Transverse colon (tissue), 4 donors: ENCODE measurements at regions not wholly inside any gene's neighbourhood (a gene's known extent, or its start where the extent isn't known, plus 50 kb on each side); places are given as distances from the start of the nearest gene placed in this dataset.

Source experiments
- POLR2AphosphoS5 ChIP-seq, 3 donors: sonication (generic); formaldehyde crosslinking; IDR thresholded peaks; one replicate each; pipeline ENCODE4 v1.6.1; 2016; ENCODE audit warnings: antibody characterized with exemption in 3 of 3
- TF ChIP-seq, protein P1 (sequence below), 5 experiments: fragments of 200-600 bp in 3 of 5; fragments of 450-650 bp in 2 of 5; sonication (generic) in 3 of 5; IDR thresholded peaks; 1 replicate in 2 of 5; 2 replicates in 3 of 5; pipeline ENCODE4 v1.5.1; 2016 to 2017; ENCODE audit warnings: antibody characterized with exemption in 5 of 5, inconsistent platforms in 3 of 5, mild to moderate bottlenecking in 2 of 5, moderate library complexity in 1 of 5

DNA sequence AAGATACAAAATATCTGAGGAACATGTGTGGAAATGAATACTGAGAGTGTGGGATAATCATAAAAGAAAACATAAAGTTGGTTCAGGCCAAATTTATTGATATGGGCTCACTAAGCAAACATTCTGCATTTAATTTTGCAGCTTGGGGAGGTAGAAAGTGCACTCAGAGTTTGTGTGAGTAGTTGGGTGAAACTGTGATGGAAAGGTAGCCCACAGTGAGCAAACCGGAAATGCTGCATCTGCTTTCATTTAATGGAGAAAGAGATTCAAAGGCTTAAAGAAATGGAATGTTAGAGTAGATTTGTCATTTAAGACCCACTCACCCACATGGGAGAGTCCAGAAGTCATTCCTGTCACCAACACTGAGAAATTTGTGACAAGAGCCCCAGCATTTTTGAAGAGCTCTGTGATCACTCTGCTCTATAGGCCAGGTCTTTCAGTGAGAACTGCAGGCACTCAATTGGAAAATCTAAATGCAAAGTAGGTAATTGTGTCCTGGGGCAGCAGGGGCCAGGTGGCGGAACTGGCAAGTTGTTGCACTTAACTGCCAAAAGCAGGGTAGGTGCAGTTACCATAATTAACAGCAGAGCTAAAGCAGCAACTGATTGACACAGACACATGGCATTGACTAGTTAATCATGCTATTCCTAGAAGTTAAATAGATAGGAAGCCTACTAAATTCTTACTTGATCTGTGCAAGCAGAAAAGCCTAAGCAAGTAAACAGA is 1228.3 kb upstream of the PCDH20 start:
- TF ChIP-seq, protein P1, sequence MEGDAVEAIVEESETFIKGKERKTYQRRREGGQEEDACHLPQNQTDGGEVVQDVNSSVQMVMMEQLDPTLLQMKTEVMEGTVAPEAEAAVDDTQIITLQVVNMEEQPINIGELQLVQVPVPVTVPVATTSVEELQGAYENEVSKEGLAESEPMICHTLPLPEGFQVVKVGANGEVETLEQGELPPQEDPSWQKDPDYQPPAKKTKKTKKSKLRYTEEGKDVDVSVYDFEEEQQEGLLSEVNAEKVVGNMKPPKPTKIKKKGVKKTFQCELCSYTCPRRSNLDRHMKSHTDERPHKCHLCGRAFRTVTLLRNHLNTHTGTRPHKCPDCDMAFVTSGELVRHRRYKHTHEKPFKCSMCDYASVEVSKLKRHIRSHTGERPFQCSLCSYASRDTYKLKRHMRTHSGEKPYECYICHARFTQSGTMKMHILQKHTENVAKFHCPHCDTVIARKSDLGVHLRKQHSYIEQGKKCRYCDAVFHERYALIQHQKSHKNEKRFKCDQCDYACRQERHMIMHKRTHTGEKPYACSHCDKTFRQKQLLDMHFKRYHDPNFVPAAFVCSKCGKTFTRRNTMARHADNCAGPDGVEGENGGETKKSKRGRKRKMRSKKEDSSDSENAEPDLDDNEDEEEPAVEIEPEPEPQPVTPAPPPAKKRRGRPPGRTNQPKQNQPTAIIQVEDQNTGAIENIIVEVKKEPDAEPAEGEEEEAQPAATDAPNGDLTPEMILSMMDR (IDR thresholded peaks at IDR 0.05) = no peak
- TF ChIP-seq POLR2AphosphoS5 (IDR thresholded peaks at IDR 0.05) = no peak
